ENCODE measurements at regions not wholly inside any gene's neighbourhood (a gene's known extent, or its start where the extent isn't known, plus 50 kb on each side); places are given as distances from the start of the nearest gene placed in this dataset.
"Not testable (repeated sequence)": the region's sequence is repeated elsewhere in the genome, so short reads cannot be mapped to it uniquely, and the experiment has no call there.

GRCh38 chr6:23656255-23657194 lies 469.5 kb upstream of the NRSN1 start:
- Histone ChIP-seq H3K9me3 (no peaks in the 10 kb centered on the region), H3K4me3 (no peak overlapping the region), H3K27ac (no peak overlapping the region), H3K4me1 (no peaks in the 10 kb centered on the region), H3K27me3 (no peaks in the 10 kb centered on the region), H3K36me3 (no peaks in the 10 kb centered on the region)
- no peak for TF ChIP-seq POLR2AphosphoS5 (IDR thresholded peaks at IDR 0.05)
- TF ChIP-seq EP300 (IDR thresholded peaks at IDR 0.05): no peak
- TF ChIP-seq POLR2A (IDR thresholded peaks at IDR 0.05): no peak
- no peak for DNase-seq
- WGBS, 2 donors: 57 to 77% methylated on average over 14 of the region's 14 CpGs
- intact Hi-C loops (cut with DNase I): no loop called here

- Histone ChIP-seq H3K27me3 (no peaks in the 10 kb centered on the region), H3K36me3 (no peaks in the 10 kb centered on the region), H3K9me3 (no peaks in the 10 kb centered on the region), H3K4me1 (no peaks in the 10 kb centered on the region), H3K4me3 (no peak overlapping the region), H3K27ac (no peak overlapping the region)
- no peak for DNase-seq
- intact Hi-C loops (cut with DNase I): no loop called here
- WGBS, 2 donors: 10 to 33% methylated on average over 2 of the region's 2 CpGs
- no peak for TF ChIP-seq POLR2A (IDR thresholded peaks at IDR 0.05)
- TF ChIP-seq CTCF (IDR thresholded peaks at IDR 0.05): peak in 2 of 4 experiments; percentile 12 to 17
These were observed 466.9 kb upstream of the NRSN1 start for GRCh38 chr6:23659125-23659524.

GRCh38 chr6:23661549-23661948 lies 464.5 kb upstream of the NRSN1 start:
- Histone ChIP-seq H3K4me1 (no peaks in the 10 kb centered on the region), H3K4me3 (no peak overlapping the region), H3K27me3 (no peaks in the 10 kb centered on the region), H3K27ac (no peak overlapping the region), H3K36me3 (no peaks in the 10 kb centered on the region), H3K9me3 (no peaks in the 10 kb centered on the region)
- 92 to 94% methylated on average over 4 of the region's 4 CpGs for WGBS, 2 donors
- no peak for DNase-seq
- TF ChIP-seq POLR2AphosphoS5 (IDR thresholded peaks at IDR 0.05) (no peak), POLR2A (IDR thresholded peaks at IDR 0.05) (no peak), EP300 (IDR thresholded peaks at IDR 0.05) (no peak), CTCF (IDR thresholded peaks at IDR 0.05) (no peak)
- intact Hi-C loops (cut with DNase I): no loop called here

- no peak for TF ChIP-seq EP300 (IDR thresholded peaks at IDR 0.05)
- no peak for TF ChIP-seq POLR2AphosphoS5 (IDR thresholded peaks at IDR 0.05)
- TF ChIP-seq POLR2A (IDR thresholded peaks at IDR 0.05): no peak
- no peak for TF ChIP-seq CTCF (IDR thresholded peaks at IDR 0.05)
- DNase-seq: no peak
- Histone ChIP-seq H3K27me3 (no peaks in the 10 kb centered on the region), H3K9me3 (no peaks in the 10 kb centered on the region), H3K27ac (no peak overlapping the region), H3K4me1 (no peaks in the 10 kb centered on the region), H3K4me3 (no peak overlapping the region), H3K36me3 (no peaks in the 10 kb centered on the region)
- WGBS, 2 donors: 79 to 89% methylated on average over 3 of the region's 3 CpGs
- intact Hi-C loops (cut with DNase I): no loop called here
These were observed 462.9 kb upstream of the NRSN1 start for GRCh38 chr6:23663096-23663495.

GRCh38 chr6:23663652-23664051 lies 462.4 kb upstream of the NRSN1 start:
- no peaks in the 10 kb centered on the region for H3K4me1 ChIP-seq
- H3K27me3 ChIP-seq: no peaks in the 10 kb centered on the region
- no peak for TF ChIP-seq POLR2A (IDR thresholded peaks at IDR 0.05)
- no peak for TF ChIP-seq POLR2AphosphoS5 (IDR thresholded peaks at IDR 0.05)
- no peak for TF ChIP-seq EP300 (IDR thresholded peaks at IDR 0.05)
- no peak for TF ChIP-seq CTCF (IDR thresholded peaks at IDR 0.05)
- 57 to 73% methylated on average over 1 of the region's 1 CpG for WGBS, 2 donors
- H3K36me3 ChIP-seq: no peaks in the 10 kb centered on the region
- H3K9me3 ChIP-seq: no peaks in the 10 kb centered on the region
- no peak overlapping the region for H3K4me3 ChIP-seq
- H3K27ac ChIP-seq: no peak overlapping the region
- intact Hi-C loops (cut with DNase I): no loop called here
- DNase-seq: no peak

GRCh38 chr6:23665911-23666310 lies 460.1 kb upstream of the NRSN1 start:
- 91 to 95% methylated on average over 6 of the region's 6 CpGs for WGBS, 2 donors
- H3K4me1 ChIP-seq; intact Hi-C loops (cut with DNase I): not testable (repeated sequence)

More at GRCh38 chr6:23665911-23666310, 460.1 kb upstream of the NRSN1 start:
- not testable (repeated sequence) for H3K27me3 ChIP-seq, DNase-seq, H3K9me3 ChIP-seq, H3K4me3 ChIP-seq, H3K27ac ChIP-seq, H3K36me3 ChIP-seq

Measured in sigmoid colon (tissue), 6 donors.